ENCODE measurements at regions not wholly inside any gene's neighbourhood (a gene's known extent, or its start where the extent isn't known, plus 50 kb on each side); places are given as distances from the start of the nearest gene placed in this dataset.

DNA sequence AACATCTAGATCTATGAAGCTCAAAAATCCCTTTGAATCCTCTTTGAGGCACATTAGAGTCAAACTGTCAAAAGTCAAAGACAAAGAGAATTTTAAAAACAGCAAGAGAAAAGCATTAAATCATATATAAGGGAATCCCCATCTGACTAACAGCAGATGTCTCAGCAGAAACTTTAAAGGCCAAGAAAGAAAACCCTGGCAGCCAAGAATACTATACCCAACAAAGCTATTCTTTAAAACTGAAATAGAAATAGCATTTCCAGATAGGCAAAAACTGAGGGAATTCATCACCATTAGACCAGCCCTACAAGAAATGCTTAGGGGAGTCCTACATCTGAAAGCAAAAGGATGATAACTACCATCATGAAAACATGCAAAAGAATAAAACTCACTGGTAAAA is 211.2 kb upstream of the PDZRN3 start:
- no peak for TF ChIP-seq FOXJ3 (CRISPR knock-in tag; IDR thresholded peaks at IDR 0.05)
- TF ChIP-seq, protein P1, sequence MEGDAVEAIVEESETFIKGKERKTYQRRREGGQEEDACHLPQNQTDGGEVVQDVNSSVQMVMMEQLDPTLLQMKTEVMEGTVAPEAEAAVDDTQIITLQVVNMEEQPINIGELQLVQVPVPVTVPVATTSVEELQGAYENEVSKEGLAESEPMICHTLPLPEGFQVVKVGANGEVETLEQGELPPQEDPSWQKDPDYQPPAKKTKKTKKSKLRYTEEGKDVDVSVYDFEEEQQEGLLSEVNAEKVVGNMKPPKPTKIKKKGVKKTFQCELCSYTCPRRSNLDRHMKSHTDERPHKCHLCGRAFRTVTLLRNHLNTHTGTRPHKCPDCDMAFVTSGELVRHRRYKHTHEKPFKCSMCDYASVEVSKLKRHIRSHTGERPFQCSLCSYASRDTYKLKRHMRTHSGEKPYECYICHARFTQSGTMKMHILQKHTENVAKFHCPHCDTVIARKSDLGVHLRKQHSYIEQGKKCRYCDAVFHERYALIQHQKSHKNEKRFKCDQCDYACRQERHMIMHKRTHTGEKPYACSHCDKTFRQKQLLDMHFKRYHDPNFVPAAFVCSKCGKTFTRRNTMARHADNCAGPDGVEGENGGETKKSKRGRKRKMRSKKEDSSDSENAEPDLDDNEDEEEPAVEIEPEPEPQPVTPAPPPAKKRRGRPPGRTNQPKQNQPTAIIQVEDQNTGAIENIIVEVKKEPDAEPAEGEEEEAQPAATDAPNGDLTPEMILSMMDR (IDR thresholded peaks at IDR 0.05) = no peak
